B cell (primary cell): ENCODE measurements at regions not wholly inside any gene's neighbourhood (a gene's known extent, or its start where the extent isn't known, plus 50 kb on each side); places are given as distances from the start of the nearest gene placed in this dataset. TPM values are rescaled to one million over a fixed set of nuclear protein-coding genes. Genes with fewer than 3 reads are reported as not detected.

ENCODE experiments used
- ATAC-seq: fragments of 200-7000 bp; cut with Tn5 transposase; one replicate; pipeline ENCODE4 v1.10.0; 2021; ENCODE audit warnings: low read depth, mild to moderate bottlenecking, moderate number of reproducible peaks, moderate library complexity
- CTCF ChIA-PET: fragments of 350-600 bp; sonication (Branson Sonifier 250); formaldehyde crosslinking; loops from one replicate; lab custom pipeline; 2021; ENCODE audit warnings: antibody characterized with exemption, inconsistent platforms; lab: Charles Lee
- POLR2A ChIA-PET: fragments of 350-600 bp; sonication (Branson Sonifier 250); formaldehyde crosslinking; loops from one replicate; lab custom pipeline; 2021; ENCODE audit warnings: antibody characterized with exemption; lab: Charles Lee
- DNase-seq: peaks from one replicate; pipeline ENCODE4 v3.0.0; 2013
- H2AFZ ChIP-seq: 2 replicates; pipeline ENCODE4 v1.6.1; 2012; ENCODE audit warnings: mild to moderate bottlenecking, low read depth, low read length; ENCODE audit not compliant: insufficient read depth, poor library complexity, severe bottlenecking
- H3K27ac ChIP-seq, 2 donors: 1 replicate in 1 of 2; 2 replicates in 1 of 2; pipeline ENCODE4 v1.5.1; 2012 to 2013; ENCODE audit warnings: low read length in 2 of 2, mild to moderate bottlenecking in 2 of 2, moderate library complexity in 1 of 2
- H3K27me3 ChIP-seq, 4 experiments: fragments of 200-600 bp in 1 of 4; sonication (generic) in 1 of 4; replicated peaks in 1 of 4; 1 replicate in 2 of 4; 2 replicates in 2 of 4; pipeline versions ENCODE4 v1.6.1 to v1.7.0; 2013 to 2016; ENCODE audit warnings: low read length in 3 of 4, mild to moderate bottlenecking in 2 of 4, mixed read lengths in 1 of 4, moderate library complexity in 1 of 4; ENCODE audit not compliant: insufficient read depth in 4 of 4, control insufficient read depth in 3 of 4; ENCODE audit errors: control extremely low read depth in 1 of 4
- H3K36me3 ChIP-seq, 2 experiments: replicated peaks in 1 of 2; 1 replicate in 1 of 2; 2 replicates in 1 of 2; pipeline versions ENCODE4 v1.6.1 to v1.7.1; 2013; ENCODE audit warnings: low read length in 1 of 2; ENCODE audit not compliant: insufficient read depth in 2 of 2, control insufficient read depth in 1 of 2; ENCODE audit errors: control extremely low read depth in 1 of 2, extremely low read depth in 1 of 2
- H3K4me1 ChIP-seq, 2 donors: fragments of 200-600 bp in 1 of 2; sonication (generic) in 1 of 2; 1 replicate in 1 of 2; 2 replicates in 1 of 2; pipeline versions ENCODE4 v1.5.1 to v1.6.1; 2013 to 2017; ENCODE audit warnings: low read length in 2 of 2; ENCODE audit not compliant: control insufficient read depth in 2 of 2, insufficient read depth in 2 of 2
- H3K4me2 ChIP-seq: replicated peaks from 2 replicates; pipeline ENCODE3; 2012; ENCODE audit warnings: mild to moderate bottlenecking, low read depth, low read length; ENCODE audit not compliant: poor library complexity, severe bottlenecking
- H3K4me3 ChIP-seq, 5 experiments: fragments of 200-600 bp in 1 of 5; sonication (generic) in 1 of 5; 1 replicate in 3 of 5; 2 replicates in 2 of 5; pipeline versions ENCODE4 v1.5.1 to v1.7.0; 2011 to 2016; ENCODE audit warnings: low read length in 4 of 5, mild to moderate bottlenecking in 4 of 5, low read depth in 2 of 5, control low read depth in 1 of 5, moderate library complexity in 1 of 5; ENCODE audit not compliant: insufficient read depth in 1 of 5; ENCODE audit errors: control extremely low read depth in 1 of 5, extremely low read depth in 1 of 5
- H3K79me2 ChIP-seq: fragments of 200-600 bp; sonication (generic); one replicate; pipeline ENCODE4 v1.6.0; 2016; ENCODE audit warnings: low read length; ENCODE audit not compliant: control insufficient read depth, insufficient read depth
- H3K9ac ChIP-seq: fragments of 200-600 bp; sonication (generic); 2 replicates; pipeline ENCODE4 v1.6.1; 2017; ENCODE audit warnings: mild to moderate bottlenecking, low read length, moderate library complexity
- H3K9me3 ChIP-seq, 3 donors: one replicate each; pipeline versions ENCODE4 v1.6.1 to v1.7.1; 2013; ENCODE audit warnings: low read length in 2 of 3; ENCODE audit not compliant: control insufficient read depth in 2 of 3, insufficient read depth in 1 of 3; ENCODE audit errors: control extremely low read depth in 1 of 3
- H4K20me1 ChIP-seq: 2 replicates; pipeline ENCODE4 v1.6.0; 2012; ENCODE audit warnings: mild to moderate bottlenecking, low read length; ENCODE audit not compliant: insufficient read depth, control insufficient read depth, poor library complexity, severe bottlenecking
- H3K27ac Mint-ChIP-seq: one replicate; pipeline ENCODE4 v1.8.0; 2021; ENCODE audit warnings: mixed read lengths
- H3K27me3 Mint-ChIP-seq: one replicate; pipeline ENCODE4 v1.8.0; 2021; ENCODE audit warnings: mixed read lengths
- H3K4me1 Mint-ChIP-seq: one replicate; pipeline ENCODE4 v1.8.0; 2021; ENCODE audit warnings: mixed read lengths
- H3K4me3 Mint-ChIP-seq: one replicate; pipeline ENCODE4 v1.8.0; 2021; ENCODE audit warnings: mixed read lengths
- H3K9me3 Mint-ChIP-seq: one replicate; pipeline ENCODE4 v1.8.0; 2022; ENCODE audit warnings: mixed read lengths; ENCODE audit not compliant: insufficient read depth
- EZH2 ChIP-seq: IDR thresholded peaks from 2 replicates; pipeline ENCODE4 v1.6.1; 2012; ENCODE audit warnings: borderline replicate concordance, low read depth, mild to moderate bottlenecking, moderate library complexity, low read length; ENCODE audit not compliant: insufficient read depth, poor library complexity, severe bottlenecking
- WGBS: methylation state at CpG from one replicate; pipeline ENCODE4 v1.1.5; 2013; ENCODE audit warnings: missing lambda C conversion rate; ENCODE audit not compliant: insufficient coverage; 5-methylcytosine and 5-hydroxymethylcytosine counted together
- intact Hi-C: fragments of 100-400 bp; cut with micrococcal nuclease; formaldehyde crosslinking; loops from one replicate; pipeline ENCODE4 v1.10.0; 2022
- small RNA-seq: library from RNA; depleted of rRNA; stranded (forward); fragments of <200 nt; gene quantifications from one replicate; pipeline ENCODE3, GENCODE V24; 2012; ENCODE audit warnings: low replicate concordance, low read depth; ENCODE audit not compliant: insufficient read length
- TF ChIP-seq, protein P1 (sequence below): fragments of 200-600 bp; IDR thresholded peaks from one replicate; pipeline ENCODE4 v1.8.0; 2022; ENCODE audit warnings: antibody characterized with exemption, mild to moderate bottlenecking

DNA sequence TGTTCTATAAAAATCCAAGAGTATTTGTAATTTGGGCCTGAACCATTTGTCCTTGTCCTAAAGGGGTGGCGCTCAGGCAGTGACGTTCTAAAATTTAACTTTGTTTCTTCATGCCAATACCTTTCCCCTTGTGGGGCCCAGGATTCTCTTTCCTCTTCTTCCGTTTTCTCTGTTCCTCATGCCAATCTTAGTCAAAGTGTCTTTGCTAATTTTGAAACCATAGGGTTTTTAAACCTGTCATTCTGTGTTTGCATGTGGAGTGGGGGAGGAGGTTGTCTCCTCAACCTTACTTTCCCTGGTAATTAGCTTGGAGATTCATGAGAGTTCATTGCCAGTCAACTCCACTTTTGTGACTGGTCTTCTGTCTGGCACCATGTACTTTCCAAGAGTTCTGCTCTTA is 337.1 kb downstream of the MAF start:
- Histone ChIP-seq H3K9ac (no peak overlapping the region), H3K4me3 (no peak overlapping the region), H3K79me2 (no peaks in the 10 kb centered on the region), H4K20me1 (no peaks in the 10 kb centered on the region), H3K4me1 (peaks cover 9 to 10% of the 10 kb centered on the region in 2 donors), H3K4me2 (no peak overlapping the region), H3K27me3 (peaks cover 0 to 25% (median 6%) of the 10 kb centered on the region in 4 experiments), H3K27ac (no peak overlapping the region), H2AFZ (no peak overlapping the region), H3K9me3 (peaks cover 0 to 5% (median 0%) of the 10 kb centered on the region in 3 donors), H3K36me3 (no peaks in the 10 kb centered on the region)
- Mint-ChIP-seq H3K27ac (no peak overlapping the region), H3K4me3 (no peak overlapping the region), H3K4me1 (peaks cover 12% of the 10 kb centered on the region), H3K27me3 (peaks cover 51% of the 10 kb centered on the region), H3K9me3 (no peaks in the 10 kb centered on the region)
- intact Hi-C loops: no loop called here
- ChIA-PET CTCF (no interaction called here), POLR2A (no interaction called here)
- DNase-seq (no peak), ATAC-seq (no peak)
- no CpG with 5 or more reads among the region's 3 CpGs for WGBS
- no peak for TF ChIP-seq EZH2
- TF ChIP-seq, protein P1, sequence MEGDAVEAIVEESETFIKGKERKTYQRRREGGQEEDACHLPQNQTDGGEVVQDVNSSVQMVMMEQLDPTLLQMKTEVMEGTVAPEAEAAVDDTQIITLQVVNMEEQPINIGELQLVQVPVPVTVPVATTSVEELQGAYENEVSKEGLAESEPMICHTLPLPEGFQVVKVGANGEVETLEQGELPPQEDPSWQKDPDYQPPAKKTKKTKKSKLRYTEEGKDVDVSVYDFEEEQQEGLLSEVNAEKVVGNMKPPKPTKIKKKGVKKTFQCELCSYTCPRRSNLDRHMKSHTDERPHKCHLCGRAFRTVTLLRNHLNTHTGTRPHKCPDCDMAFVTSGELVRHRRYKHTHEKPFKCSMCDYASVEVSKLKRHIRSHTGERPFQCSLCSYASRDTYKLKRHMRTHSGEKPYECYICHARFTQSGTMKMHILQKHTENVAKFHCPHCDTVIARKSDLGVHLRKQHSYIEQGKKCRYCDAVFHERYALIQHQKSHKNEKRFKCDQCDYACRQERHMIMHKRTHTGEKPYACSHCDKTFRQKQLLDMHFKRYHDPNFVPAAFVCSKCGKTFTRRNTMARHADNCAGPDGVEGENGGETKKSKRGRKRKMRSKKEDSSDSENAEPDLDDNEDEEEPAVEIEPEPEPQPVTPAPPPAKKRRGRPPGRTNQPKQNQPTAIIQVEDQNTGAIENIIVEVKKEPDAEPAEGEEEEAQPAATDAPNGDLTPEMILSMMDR: no peak

Small RNAs in the stretch of these regions (small RNA-seq; reads per million reads assigned to genes)
- gene RNA5SP431: not detected
